ENCODE measurements at regions not wholly inside any gene's neighbourhood (a gene's known extent, or its start where the extent isn't known, plus 50 kb on each side); places are given as distances from the start of the nearest gene placed in this dataset.

- H3K4me1 ChIP-seq = no peaks in the 10 kb centered on the region
- intact Hi-C loops (cut with DNase I; ENCODE audit: low total_unique reads) = no loop called here
- H3K4me3 ChIP-seq = no peak overlapping the region
- no peak for DNase-seq (ENCODE audit: low spot score in 2 of 2)
- H3K36me3 ChIP-seq = no peaks in the 10 kb centered on the region
- H3K27ac ChIP-seq = no peak overlapping the region
- no peaks in the 10 kb centered on the region for H3K9me3 ChIP-seq
- no peak for TF ChIP-seq POLR2AphosphoS5 (IDR thresholded peaks at IDR 0.05)
- no peak for TF ChIP-seq CTCF (IDR thresholded peaks at IDR 0.05)
- no peak for TF ChIP-seq POLR2A (IDR thresholded peaks at IDR 0.05)
- H3K27me3 ChIP-seq = no peaks in the 10 kb centered on the region
Observed at GRCh38 chr16:13313351-13313750, 412.0 kb downstream of the SHISA9 start.

- no peaks in the 10 kb centered on the region for H3K4me1 ChIP-seq
- H3K4me3 ChIP-seq = no peak overlapping the region
- H3K9me3 ChIP-seq = no peaks in the 10 kb centered on the region
- DNase-seq (ENCODE audit: low spot score in 2 of 2) = no peak
- no peak for TF ChIP-seq POLR2AphosphoS5 (IDR thresholded peaks at IDR 0.05)
- TF ChIP-seq POLR2A (IDR thresholded peaks at IDR 0.05) = no peak
- TF ChIP-seq CTCF (IDR thresholded peaks at IDR 0.05) = no peak
- H3K36me3 ChIP-seq = no peaks in the 10 kb centered on the region
- intact Hi-C loops (cut with DNase I; ENCODE audit: low total_unique reads) = no loop called here
- no peak overlapping the region for H3K27ac ChIP-seq
- H3K27me3 ChIP-seq = no peaks in the 10 kb centered on the region
Observed at GRCh38 chr16:13314633-13315032, 413.2 kb downstream of the SHISA9 start.

- Histone ChIP-seq H3K9me3 (no peaks in the 10 kb centered on the region), H3K4me3 (no peak overlapping the region), H3K4me1 (no peaks in the 10 kb centered on the region), H3K27ac (no peak overlapping the region), H3K27me3 (no peaks in the 10 kb centered on the region), H3K36me3 (no peaks in the 10 kb centered on the region)
- no peak for DNase-seq (ENCODE audit: low spot score in 2 of 2)
- TF ChIP-seq POLR2A (IDR thresholded peaks at IDR 0.05) (no peak), POLR2AphosphoS5 (IDR thresholded peaks at IDR 0.05) (no peak), CTCF (IDR thresholded peaks at IDR 0.05) (no peak)
- intact Hi-C loops (cut with DNase I; ENCODE audit: low total_unique reads) = no loop called here
Observed at GRCh38 chr16:13315642-13316427, 414.4 kb downstream of the SHISA9 start.

GRCh38 chr16:13322336-13322735, 420.9 kb downstream of the SHISA9 start:
- intact Hi-C loops (cut with DNase I; ENCODE audit: low total_unique reads) = no loop called here
- no peaks in the 10 kb centered on the region for H3K27me3 ChIP-seq
- no peak overlapping the region for H3K4me3 ChIP-seq
- H3K27ac ChIP-seq = no peak overlapping the region
- no peak for DNase-seq (ENCODE audit: low spot score in 2 of 2)
- TF ChIP-seq CTCF (IDR thresholded peaks at IDR 0.05) = no peak
- TF ChIP-seq POLR2AphosphoS5 (IDR thresholded peaks at IDR 0.05) = no peak
- TF ChIP-seq POLR2A (IDR thresholded peaks at IDR 0.05) = no peak
- no peaks in the 10 kb centered on the region for H3K9me3 ChIP-seq
- H3K4me1 ChIP-seq = no peaks in the 10 kb centered on the region
- no peaks in the 10 kb centered on the region for H3K36me3 ChIP-seq

GRCh38 chr16:13324851-13325250, 423.5 kb downstream of the SHISA9 start:
- Histone ChIP-seq H3K27me3 (no peaks in the 10 kb centered on the region), H3K9me3 (no peaks in the 10 kb centered on the region), H3K4me1 (no peaks in the 10 kb centered on the region), H3K36me3 (no peaks in the 10 kb centered on the region), H3K4me3 (no peak overlapping the region), H3K27ac (no peak overlapping the region)
- DNase-seq (ENCODE audit: low spot score in 2 of 2) = no peak
- intact Hi-C loops (cut with DNase I; ENCODE audit: low total_unique reads) = loop anchor here (5.0 kb wide), 1 partner anchor 1047 kb away; no protein-coding TSS in a partner anchor
- TF ChIP-seq POLR2AphosphoS5 (IDR thresholded peaks at IDR 0.05) (no peak), CTCF (IDR thresholded peaks at IDR 0.05) (no peak), POLR2A (IDR thresholded peaks at IDR 0.05) (no peak)
